A549 (cell line): ENCODE measurements at regions not wholly inside any gene's neighbourhood (a gene's known extent, or its start where the extent isn't known, plus 50 kb on each side); places are given as distances from the start of the nearest gene placed in this dataset.
A peak's percentile ranks its signal among the peaks of the same experiment; 100 is the strongest.

Source experiments
- ATAC-seq, 2 experiments: fragments of 200-7000 bp in 1 of 2; fragments of >200 bp in 1 of 2; cut with Nextera tagmentation in 1 of 2; cut with Tn5 transposase in 1 of 2; 3 replicates each; pipeline versions ENCODE4 v1.8.0 to v1.9.1; 2018 to 2020; ENCODE audit warnings: mild to moderate bottlenecking in 1 of 2, moderate library complexity in 1 of 2
- CTCF ChIA-PET: fragments of 300-600 bp; sonication (Branson Sonifier 250); formaldehyde crosslinking; extraction: SDS; loops from one replicate; lab custom pipeline; 2021; ENCODE audit warnings: antibody characterized with exemption, inconsistent platforms; lab: Yijun Ruan, JAX
- POLR2A ChIA-PET: fragments of 350-600 bp; formaldehyde crosslinking; extraction: SDS; loops from one replicate; lab custom pipeline; 2021; ENCODE audit warnings: antibody characterized with exemption, inconsistent platforms; lab: Yijun Ruan, JAX
- DNase-seq, 2 experiments: peaks; one replicate each; pipeline versions ENCODE4 v3.0.0 to v3.0.0-alpha.2; 2011 to 2016; ENCODE audit warnings: low read depth in 1 of 2, low spot score in 1 of 2
- FAIRE-seq: peaks from 2 replicates; lab custom pipeline; 2011; peaks lifted over from hg19 to GRCh38; lab: Jason Lieb, UNC
- H3K27ac ChIP-seq, 2 experiments: fragments of >200 bp; sonication (Bioruptor Twin); formaldehyde crosslinking; 3 replicates each; pipeline ENCODE4 v1.5.1; 2016 to 2017
- H3K4me1 ChIP-seq: fragments of >200 bp; sonication (Bioruptor Twin); formaldehyde crosslinking; 3 replicates; pipeline ENCODE4 v1.6.1; 2016
- H3K4me2 ChIP-seq: fragments of >200 bp; sonication (Bioruptor Twin); formaldehyde crosslinking; 3 replicates; pipeline ENCODE4 v1.6.1; 2016
- H3K4me3 ChIP-seq: fragments of >200 bp; sonication (Bioruptor Twin); formaldehyde crosslinking; 3 replicates; pipeline ENCODE4 v1.5.1; 2016
- H3K9me3 ChIP-seq: fragments of >200 bp; sonication (Bioruptor Twin); formaldehyde crosslinking; 3 replicates; pipeline ENCODE4 v1.6.1; 2016
- BHLHE40 ChIP-seq: IDR thresholded peaks from 2 replicates; pipeline ENCODE4 v1.6.1; 2012; ENCODE audit warnings: low read depth, low read length, inconsistent platforms
- CBX2 ChIP-seq: fragments of 200-600 bp; sonication (generic); IDR thresholded peaks from 2 replicates; pipeline ENCODE4 v1.6.1; 2016; ENCODE audit warnings: low read depth, mild to moderate bottlenecking, borderline replicate concordance
- EHMT2 ChIP-seq: fragments of 200-600 bp; sonication (generic); IDR thresholded peaks from 2 replicates; pipeline ENCODE4 v1.6.1; 2016; ENCODE audit warnings: antibody characterized with exemption, low read depth, mild to moderate bottlenecking, moderate library complexity
- ESRRA ChIP-seq: fragments of 150-350 bp; IDR thresholded peaks from 2 replicates; pipeline ENCODE4 v1.6.1; 2014; ENCODE audit warnings: mild to moderate bottlenecking, low read length, borderline replicate concordance
- FOSL2 ChIP-seq, 2 experiments: fragments of 450-650 bp in 1 of 2; fragments of >200 bp in 1 of 2; sonication (Bioruptor Twin) in 1 of 2; formaldehyde crosslinking; IDR thresholded peaks; 2 replicates each; pipeline versions ENCODE4 v1.5.0 to v1.6.1; 2016 to 2020; ENCODE audit warnings: mild to moderate bottlenecking in 1 of 2, moderate library complexity in 1 of 2
- FOXS1 ChIP-seq: fragments of 250-450 bp; sonication (Bioruptor Pico); IDR thresholded peaks from 2 replicates; pipeline ENCODE4 v1.5.0; 2020; ENCODE audit warnings: mild to moderate bottlenecking, moderate library complexity
- HEYL ChIP-seq: fragments of 250-450 bp; sonication (Bioruptor Pico); IDR thresholded peaks from 2 replicates; pipeline ENCODE4 v1.8.0; 2021; ENCODE audit warnings: mild to moderate bottlenecking, moderate library complexity
- HOXA7 ChIP-seq: fragments of 250-450 bp; sonication (Bioruptor Pico); IDR thresholded peaks from 2 replicates; pipeline ENCODE4 v1.5.0; 2020; ENCODE audit warnings: mild to moderate bottlenecking, moderate library complexity
- HOXB13 ChIP-seq: fragments of 250-450 bp; sonication (Bioruptor Pico); IDR thresholded peaks from 2 replicates; pipeline ENCODE4 v1.5.0; 2020; ENCODE audit warnings: low read depth, mild to moderate bottlenecking, moderate library complexity
- JUN ChIP-seq, 2 experiments: fragments of >200 bp; sonication (Bioruptor Twin); formaldehyde crosslinking; IDR thresholded peaks; 2 replicates in 1 of 2; 3 replicates in 1 of 2; pipeline ENCODE4 v1.6.1; 2016 to 2017
- JUNB ChIP-seq: fragments of >200 bp; sonication (Bioruptor Twin); formaldehyde crosslinking; IDR thresholded peaks from 2 replicates; pipeline ENCODE4 v1.6.1; 2016
- KDM1A ChIP-seq: fragments of 200-600 bp; sonication (generic); IDR thresholded peaks from 2 replicates; pipeline ENCODE4 v1.6.1; 2016; ENCODE audit warnings: low read depth, mild to moderate bottlenecking
- MYC ChIP-seq: IDR thresholded peaks from 2 replicates; pipeline ENCODE4 v1.6.1; 2012; ENCODE audit warnings: mild to moderate bottlenecking, inconsistent platforms, low read length, improper control_type of control experiment, borderline replicate concordance
- NPAS2 ChIP-seq: fragments of 250-450 bp; sonication (Bioruptor Pico); IDR thresholded peaks from 2 replicates; pipeline ENCODE4 v1.8.0; 2022; ENCODE audit warnings: mild to moderate bottlenecking, moderate library complexity, borderline replicate concordance
- POLR2AphosphoS2 ChIP-seq: conservative IDR thresholded peaks from 2 replicates; pipeline ENCODE4 v1.6.1; 2012; ENCODE audit warnings: low read length, improper control_type of control experiment, inconsistent platforms
- RARB ChIP-seq: fragments of 250-450 bp; sonication (Bioruptor Pico); IDR thresholded peaks from 2 replicates; pipeline ENCODE4 v1.8.0; 2021; ENCODE audit warnings: mild to moderate bottlenecking, moderate library complexity
- RCOR1 ChIP-seq: fragments of 150-350 bp; IDR thresholded peaks from 2 replicates; pipeline ENCODE4 v1.6.1; 2014; ENCODE audit warnings: antibody characterized with exemption, low read length, low read depth
- SMC3 ChIP-seq: fragments of >200 bp; sonication (Bioruptor Twin); formaldehyde crosslinking; IDR thresholded peaks from 3 replicates; pipeline ENCODE4 v1.6.1; 2018; ENCODE audit warnings: inconsistent platforms
- SREBF2 ChIP-seq: fragments of 450-650 bp; IDR thresholded peaks from 2 replicates; pipeline ENCODE4 v1.6.1; 2014; ENCODE audit warnings: mild to moderate bottlenecking, moderate library complexity
- TP53 ChIP-seq: fragments of 250-450 bp; sonication (Bioruptor Pico); IDR thresholded peaks from 2 replicates; pipeline ENCODE4 v1.5.0; 2021; ENCODE audit warnings: mild to moderate bottlenecking, moderate library complexity
- ZFP36 ChIP-seq: fragments of 450-650 bp; IDR thresholded peaks from 2 replicates; pipeline ENCODE4 v1.6.1; 2014; ENCODE audit warnings: borderline replicate concordance; ENCODE audit not compliant: partially characterized antibody
- ZSCAN20 ChIP-seq: fragments of 250-450 bp; sonication (Bioruptor Pico); IDR thresholded peaks from 2 replicates; pipeline ENCODE4 v1.8.0; 2022; ENCODE audit warnings: mild to moderate bottlenecking, moderate library complexity
- WGBS: methylation state at CpG from one replicate; pipeline ENCODE4 v1.1.6; 2017; ENCODE audit errors: missing lambda C conversion rate; 5-methylcytosine and 5-hydroxymethylcytosine counted together
- TF ChIP-seq, protein P1 (sequence below): IDR thresholded peaks from 2 replicates; pipeline ENCODE4 v1.6.1; 2012
- TF ChIP-seq, protein P2 (sequence below): IDR thresholded peaks from 2 replicates; pipeline ENCODE4 v1.6.1; 2012; ENCODE audit warnings: low read depth, borderline replicate concordance
- TF ChIP-seq, protein P3 (sequence below): fragments of 200-600 bp; sonication (generic); IDR thresholded peaks from 2 replicates; pipeline ENCODE4 v1.6.1; 2016; ENCODE audit warnings: antibody characterized with exemption, mild to moderate bottlenecking, moderate library complexity
- TF ChIP-seq, protein P4 (sequence below): fragments of 150-350 bp; IDR thresholded peaks from 2 replicates; pipeline ENCODE4 v1.6.1; 2014; ENCODE audit warnings: low read depth, mild to moderate bottlenecking, low read length
- TF ChIP-seq, protein P5 (sequence below): fragments of >200 bp; sonication (Bioruptor Twin); formaldehyde crosslinking; IDR thresholded peaks from 2 replicates; pipeline ENCODE4 v1.6.1; 2016

DNA sequence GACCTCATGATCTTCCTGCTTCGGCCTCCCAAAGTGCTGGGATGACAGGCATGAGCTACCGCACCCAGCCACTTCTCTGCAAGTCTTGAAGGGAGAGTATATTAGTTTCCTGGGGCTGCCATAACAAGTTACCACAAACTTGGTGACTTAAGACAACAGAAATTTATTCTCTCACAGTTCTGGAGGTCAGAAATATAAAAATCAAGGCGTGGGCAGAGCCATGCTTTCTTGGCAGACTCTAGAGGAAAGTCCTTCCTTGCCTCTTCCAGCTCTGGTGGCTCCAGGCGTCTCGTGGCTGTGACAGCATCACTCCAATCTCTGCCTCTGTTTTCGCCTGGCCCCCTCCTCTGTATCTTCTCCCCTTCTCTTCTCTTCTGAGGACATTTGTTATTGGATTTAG, 110.2 kb upstream of the NAV2 start:
- WGBS, result 64% methylated on average over 6 of the region's 6 CpGs
- no peak for TF ChIP-seq EHMT2
- no peak for TF ChIP-seq POLR2AphosphoS2
- TF ChIP-seq SMC3, result no peak
- TF ChIP-seq JUN (IDR thresholded peaks at IDR 0.05), result no peak
- TF ChIP-seq HOXA7 (CRISPR knock-in tag), result no peak
- no peak for TF ChIP-seq FOXS1 (CRISPR knock-in tag)
- TF ChIP-seq CBX2, result no peak
- TF ChIP-seq SREBF2, result no peak
- TF ChIP-seq, protein P1, sequence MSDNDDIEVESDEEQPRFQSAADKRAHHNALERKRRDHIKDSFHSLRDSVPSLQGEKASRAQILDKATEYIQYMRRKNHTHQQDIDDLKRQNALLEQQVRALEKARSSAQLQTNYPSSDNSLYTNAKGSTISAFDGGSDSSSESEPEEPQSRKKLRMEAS, result no peak
- TF ChIP-seq KDM1A, result no peak
- no peak for TF ChIP-seq RARB (CRISPR knock-in tag)
- TF ChIP-seq ZSCAN20 (CRISPR knock-in tag), result no peak
- TF ChIP-seq, protein P2, sequence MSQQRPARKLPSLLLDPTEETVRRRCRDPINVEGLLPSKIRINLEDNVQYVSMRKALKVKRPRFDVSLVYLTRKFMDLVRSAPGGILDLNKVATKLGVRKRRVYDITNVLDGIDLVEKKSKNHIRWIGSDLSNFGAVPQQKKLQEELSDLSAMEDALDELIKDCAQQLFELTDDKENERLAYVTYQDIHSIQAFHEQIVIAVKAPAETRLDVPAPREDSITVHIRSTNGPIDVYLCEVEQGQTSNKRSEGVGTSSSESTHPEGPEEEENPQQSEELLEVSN, result no peak
- TF ChIP-seq HOXB13 (CRISPR knock-in tag), result no peak
- TF ChIP-seq, protein P3, sequence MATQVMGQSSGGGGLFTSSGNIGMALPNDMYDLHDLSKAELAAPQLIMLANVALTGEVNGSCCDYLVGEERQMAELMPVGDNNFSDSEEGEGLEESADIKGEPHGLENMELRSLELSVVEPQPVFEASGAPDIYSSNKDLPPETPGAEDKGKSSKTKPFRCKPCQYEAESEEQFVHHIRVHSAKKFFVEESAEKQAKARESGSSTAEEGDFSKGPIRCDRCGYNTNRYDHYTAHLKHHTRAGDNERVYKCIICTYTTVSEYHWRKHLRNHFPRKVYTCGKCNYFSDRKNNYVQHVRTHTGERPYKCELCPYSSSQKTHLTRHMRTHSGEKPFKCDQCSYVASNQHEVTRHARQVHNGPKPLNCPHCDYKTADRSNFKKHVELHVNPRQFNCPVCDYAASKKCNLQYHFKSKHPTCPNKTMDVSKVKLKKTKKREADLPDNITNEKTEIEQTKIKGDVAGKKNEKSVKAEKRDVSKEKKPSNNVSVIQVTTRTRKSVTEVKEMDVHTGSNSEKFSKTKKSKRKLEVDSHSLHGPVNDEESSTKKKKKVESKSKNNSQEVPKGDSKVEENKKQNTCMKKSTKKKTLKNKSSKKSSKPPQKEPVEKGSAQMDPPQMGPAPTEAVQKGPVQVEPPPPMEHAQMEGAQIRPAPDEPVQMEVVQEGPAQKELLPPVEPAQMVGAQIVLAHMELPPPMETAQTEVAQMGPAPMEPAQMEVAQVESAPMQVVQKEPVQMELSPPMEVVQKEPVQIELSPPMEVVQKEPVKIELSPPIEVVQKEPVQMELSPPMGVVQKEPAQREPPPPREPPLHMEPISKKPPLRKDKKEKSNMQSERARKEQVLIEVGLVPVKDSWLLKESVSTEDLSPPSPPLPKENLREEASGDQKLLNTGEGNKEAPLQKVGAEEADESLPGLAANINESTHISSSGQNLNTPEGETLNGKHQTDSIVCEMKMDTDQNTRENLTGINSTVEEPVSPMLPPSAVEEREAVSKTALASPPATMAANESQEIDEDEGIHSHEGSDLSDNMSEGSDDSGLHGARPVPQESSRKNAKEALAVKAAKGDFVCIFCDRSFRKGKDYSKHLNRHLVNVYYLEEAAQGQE, result no peak
- no peak for TF ChIP-seq HEYL
- no peak for TF ChIP-seq TP53 (CRISPR knock-in tag)
- TF ChIP-seq JUNB, result no peak
- no peak for TF ChIP-seq MYC
- FAIRE-seq, result no peak
- CTCF ChIA-PET, result interaction anchor here (0.8 to 1.2 kb wide), 2 partner anchors 119 to 301 kb away, joined by 3 to 4 read pairs; no protein-coding TSS in a partner anchor
- ATAC-seq, result no peak
- Histone ChIP-seq H3K4me1 (peaks cover 40% of the 10 kb centered on the region), H3K4me2 (no peak overlapping the region), H3K4me3 (no peak overlapping the region), H3K9me3 (no peaks in the 10 kb centered on the region), H3K27ac (no peak overlapping the region)
- POLR2A ChIA-PET, result no interaction called here
- no peak for DNase-seq

DNA sequence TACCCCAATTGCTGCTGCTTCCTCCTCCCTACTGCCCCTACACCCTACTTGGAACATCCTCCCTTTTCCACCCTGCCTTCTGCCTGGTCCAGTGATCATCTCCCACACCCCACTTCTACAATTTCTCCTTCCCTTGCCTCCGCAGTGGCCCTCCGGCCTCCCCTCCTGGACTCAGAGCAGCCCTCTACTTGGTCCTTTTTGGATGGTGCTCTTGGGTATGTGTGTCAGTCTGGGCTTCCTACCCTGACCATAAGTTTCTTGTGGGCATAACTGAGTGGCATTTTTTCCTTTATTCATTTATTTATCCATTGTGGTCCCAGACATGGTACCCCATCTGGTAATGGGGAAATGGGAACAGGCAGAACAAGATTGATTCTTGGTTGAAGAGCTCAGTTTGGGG, 111.4 kb upstream of the NAV2 start:
- FAIRE-seq (no peak), ATAC-seq (no peak), DNase-seq (no peak)
- CTCF ChIA-PET, result interaction anchor here (1.2 to 1.6 kb wide), 3 partner anchors 12 to 302 kb away, joined by 4 to 5 read pairs (median 4); no protein-coding TSS in a partner anchor
- Histone ChIP-seq H3K4me1 (peaks cover 51% of the 10 kb centered on the region), H3K4me2 (peak overlapping the region; percentile 1; the same call in 1 of the 3 replicates), H3K4me3 (no peak overlapping the region)
- POLR2A ChIA-PET, result no interaction called here
- 87% methylated on average over 2 of the region's 2 CpGs for WGBS
- TF ChIP-seq KDM1A (no peak), NPAS2 (no peak), ZSCAN20 (CRISPR knock-in tag) (no peak), RCOR1 (no peak), RARB (CRISPR knock-in tag) (no peak), FOSL2 (IDR thresholded peaks at IDR 0.05) (no peak), FOSL2 (CRISPR knock-in tag; IDR thresholded peaks at IDR 0.05) (no peak), BHLHE40 (no peak), ESRRA (no peak), ZFP36 (no peak)
- TF ChIP-seq, protein P4, sequence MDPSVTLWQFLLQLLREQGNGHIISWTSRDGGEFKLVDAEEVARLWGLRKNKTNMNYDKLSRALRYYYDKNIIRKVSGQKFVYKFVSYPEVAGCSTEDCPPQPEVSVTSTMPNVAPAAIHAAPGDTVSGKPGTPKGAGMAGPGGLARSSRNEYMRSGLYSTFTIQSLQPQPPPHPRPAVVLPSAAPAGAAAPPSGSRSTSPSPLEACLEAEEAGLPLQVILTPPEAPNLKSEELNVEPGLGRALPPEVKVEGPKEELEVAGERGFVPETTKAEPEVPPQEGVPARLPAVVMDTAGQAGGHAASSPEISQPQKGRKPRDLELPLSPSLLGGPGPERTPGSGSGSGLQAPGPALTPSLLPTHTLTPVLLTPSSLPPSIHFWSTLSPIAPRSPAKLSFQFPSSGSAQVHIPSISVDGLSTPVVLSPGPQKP, result no peak
- TF ChIP-seq, protein P5, sequence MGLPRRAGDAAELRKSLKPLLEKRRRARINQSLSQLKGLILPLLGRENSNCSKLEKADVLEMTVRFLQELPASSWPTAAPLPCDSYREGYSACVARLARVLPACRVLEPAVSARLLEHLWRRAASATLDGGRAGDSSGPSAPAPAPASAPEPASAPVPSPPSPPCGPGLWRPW, result no peak
- TF ChIP-seq, all 56 proteins: peak for 0
- Histone ChIP-seq H3K27ac (peak overlapping the region; percentile 27 to 59; a peak in 4 of 6 replicates), H3K9me3 (no peaks in the 10 kb centered on the region)
